ENCODE measurements at regions not wholly inside any gene's neighbourhood (a gene's known extent, or its start where the extent isn't known, plus 50 kb on each side); places are given as distances from the start of the nearest gene placed in this dataset.

DNA sequence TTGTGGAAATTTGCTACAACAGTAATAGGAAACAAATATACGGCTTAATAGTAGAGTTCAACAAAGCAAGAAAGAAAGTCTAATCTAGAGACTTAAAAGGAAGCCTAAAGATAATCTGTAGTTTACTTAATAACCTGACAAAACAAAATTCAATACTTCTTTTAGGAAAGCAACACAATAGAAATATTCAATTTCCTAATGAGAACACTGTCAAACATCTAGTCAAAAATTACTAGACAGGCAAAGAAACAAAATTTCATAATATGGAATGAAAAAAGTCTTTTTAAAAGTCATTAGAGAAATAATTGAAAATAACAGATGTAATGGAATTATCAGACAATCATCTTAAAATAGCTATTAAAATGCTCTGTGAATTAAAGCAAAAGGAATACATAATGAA lies 692.5 kb upstream of the ADAMTS16 start:
- no peak for DNase-seq (ENCODE audit: low read depth in 3 of 3, low spot score in 1 of 3)

GRCh38 chr5:4453655-4454054 lies 686.5 kb upstream of the ADAMTS16 start:
- DNase-seq (ENCODE audit: low read depth in 3 of 3, low spot score in 1 of 3): no peak

- no peak for DNase-seq (ENCODE audit: low read depth in 3 of 3, low spot score in 1 of 3)
Measured at GRCh38 chr5:4479426-4479825, 660.7 kb upstream of the ADAMTS16 start.

- DNase-seq (ENCODE audit: low read depth in 3 of 3, low spot score in 1 of 3): no peak
Measured at GRCh38 chr5:4480528-4481349, 659.4 kb upstream of the ADAMTS16 start.

- DNase-seq (ENCODE audit: low read depth in 3 of 3, low spot score in 1 of 3): no peak
Measured at GRCh38 chr5:4487581-4487980, 652.5 kb upstream of the ADAMTS16 start.

DNA sequence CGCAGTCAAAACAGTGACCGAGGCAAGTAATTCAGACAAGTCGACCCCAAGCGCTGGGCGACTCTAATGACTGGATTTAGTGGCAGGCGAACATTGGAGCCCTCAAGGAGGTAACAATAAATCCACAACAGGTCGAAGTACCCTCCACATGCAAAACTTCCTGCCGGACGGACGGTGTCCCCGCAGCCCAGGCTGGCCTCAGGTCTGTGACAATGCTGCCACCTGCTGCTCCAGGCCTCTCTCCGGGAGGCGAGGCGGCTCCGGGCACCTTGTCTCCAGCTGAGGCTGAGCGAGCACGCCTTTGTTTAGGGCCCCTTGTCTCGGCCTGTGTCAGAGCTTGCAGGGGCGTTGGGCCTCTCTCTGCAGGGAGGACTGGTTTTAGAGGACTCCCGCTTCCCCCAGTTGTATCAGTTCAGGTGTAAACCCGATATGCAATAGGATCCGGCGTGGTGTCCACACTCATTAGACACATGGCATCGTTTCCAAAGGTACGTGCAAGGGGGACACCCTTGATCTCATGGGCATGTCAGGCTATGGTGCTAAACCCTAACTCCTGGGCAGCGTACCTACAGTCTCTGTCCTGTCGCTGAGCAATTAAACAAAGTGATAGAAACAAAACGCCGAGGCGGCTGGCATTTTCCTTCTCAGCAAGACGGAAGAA lies 628.0 kb upstream of the ADAMTS16 start:
- no peak for DNase-seq (ENCODE audit: low read depth in 3 of 3, low spot score in 1 of 3)

DNA sequence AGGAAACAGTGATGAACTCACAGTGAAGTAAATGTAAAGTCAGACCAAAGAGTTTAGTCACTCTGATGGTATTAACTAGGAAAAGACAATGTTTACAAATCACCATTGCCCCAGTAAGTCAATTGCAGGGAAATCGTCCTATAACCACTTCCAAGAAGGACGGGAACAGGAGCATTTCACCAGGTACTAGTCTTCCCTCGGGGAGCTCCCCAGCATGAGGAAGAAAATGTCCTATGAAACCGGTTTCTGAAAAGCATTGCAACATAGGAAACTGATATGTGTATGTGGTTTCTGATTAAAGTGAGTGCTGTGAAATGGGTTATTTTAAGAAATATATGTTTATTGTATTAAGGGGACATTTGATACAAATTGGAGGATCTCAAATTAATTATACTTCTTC lies 626.7 kb upstream of the ADAMTS16 start:
- DNase-seq (ENCODE audit: low read depth in 3 of 3, low spot score in 1 of 3): no peak

- no peak for DNase-seq (ENCODE audit: low read depth in 3 of 3, low spot score in 1 of 3)
Measured at GRCh38 chr5:4514067-4514648, 626.0 kb upstream of the ADAMTS16 start.

GRCh38 chr5:4518903-4519672 lies 621.0 kb upstream of the ADAMTS16 start:
- DNase-seq (ENCODE audit: low read depth in 3 of 3, low spot score in 1 of 3): no peak

- DNase-seq (ENCODE audit: low read depth in 3 of 3, low spot score in 1 of 3): no peak
Measured at GRCh38 chr5:4520559-4520958, 619.6 kb upstream of the ADAMTS16 start.

DNA sequence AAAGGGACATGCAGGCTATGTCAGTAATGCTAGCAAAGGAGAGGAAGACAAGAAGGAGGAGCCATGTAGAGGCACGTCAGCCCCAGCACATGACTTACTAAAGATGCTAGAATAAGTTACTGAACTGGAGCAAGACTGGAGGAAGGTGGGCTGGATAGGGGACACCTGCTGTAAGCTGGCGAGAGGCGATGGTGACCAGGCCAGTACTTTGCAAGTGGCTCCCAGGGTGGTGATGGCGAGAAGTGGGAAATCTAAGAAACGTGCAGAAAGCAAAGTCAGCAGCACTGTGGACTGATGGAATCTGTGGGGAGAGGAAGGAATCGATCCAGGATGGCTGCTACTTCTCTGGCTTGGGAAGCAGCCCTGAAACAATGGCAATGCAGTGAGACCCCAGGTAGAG lies 617.1 kb upstream of the ADAMTS16 start:
- DNase-seq (ENCODE audit: low read depth in 3 of 3, low spot score in 1 of 3): no peak

DNA sequence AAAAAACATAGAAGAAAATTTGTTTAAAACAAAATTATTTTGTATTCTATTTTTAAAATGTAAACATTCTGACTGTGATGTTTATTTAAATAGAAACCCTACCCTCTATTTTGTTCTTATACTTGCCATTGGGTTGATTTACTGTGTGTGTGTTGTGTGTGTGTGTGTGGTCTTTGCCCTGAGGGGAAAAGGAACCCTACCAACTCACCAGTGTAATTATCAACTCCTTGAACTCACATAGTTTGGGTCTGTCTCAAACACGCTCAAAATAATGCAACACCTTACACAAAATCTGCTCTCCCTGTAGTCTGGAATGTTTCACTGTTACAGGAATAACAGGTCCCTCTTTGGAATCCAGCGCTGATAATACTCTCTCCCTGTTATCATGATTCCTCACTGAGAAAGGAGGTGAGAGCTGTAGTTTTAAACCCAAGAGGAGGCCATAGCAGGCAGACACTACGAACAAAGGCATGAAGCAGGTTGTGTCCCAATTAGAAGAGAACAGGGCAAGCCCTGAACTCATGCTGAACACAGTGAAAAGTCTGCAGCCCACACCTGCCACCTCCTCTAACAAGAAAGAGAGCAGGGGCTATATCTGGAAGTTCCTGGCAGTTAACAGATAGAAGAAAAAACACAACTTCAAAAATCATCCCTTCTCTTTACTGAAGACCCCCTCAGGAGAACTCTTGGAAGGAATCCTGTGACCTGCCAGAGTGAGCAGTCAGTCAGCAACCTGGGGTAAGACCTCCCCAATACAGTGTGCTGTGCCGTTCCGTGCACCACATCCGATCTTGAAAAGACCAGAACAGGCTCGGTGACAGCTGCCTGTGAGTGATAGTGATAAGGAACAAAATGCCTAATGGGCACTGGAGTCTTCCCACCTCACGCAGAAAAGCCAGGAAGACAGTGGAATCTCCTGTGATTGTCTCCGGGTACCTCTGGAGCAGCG lies 608.1 kb upstream of the ADAMTS16 start:
- DNase-seq (ENCODE audit: low read depth in 3 of 3, low spot score in 1 of 3): no peak

- no peak for DNase-seq (ENCODE audit: low read depth in 3 of 3, low spot score in 1 of 3)
Measured at GRCh38 chr5:4532705-4533080, 607.4 kb upstream of the ADAMTS16 start.

DNA sequence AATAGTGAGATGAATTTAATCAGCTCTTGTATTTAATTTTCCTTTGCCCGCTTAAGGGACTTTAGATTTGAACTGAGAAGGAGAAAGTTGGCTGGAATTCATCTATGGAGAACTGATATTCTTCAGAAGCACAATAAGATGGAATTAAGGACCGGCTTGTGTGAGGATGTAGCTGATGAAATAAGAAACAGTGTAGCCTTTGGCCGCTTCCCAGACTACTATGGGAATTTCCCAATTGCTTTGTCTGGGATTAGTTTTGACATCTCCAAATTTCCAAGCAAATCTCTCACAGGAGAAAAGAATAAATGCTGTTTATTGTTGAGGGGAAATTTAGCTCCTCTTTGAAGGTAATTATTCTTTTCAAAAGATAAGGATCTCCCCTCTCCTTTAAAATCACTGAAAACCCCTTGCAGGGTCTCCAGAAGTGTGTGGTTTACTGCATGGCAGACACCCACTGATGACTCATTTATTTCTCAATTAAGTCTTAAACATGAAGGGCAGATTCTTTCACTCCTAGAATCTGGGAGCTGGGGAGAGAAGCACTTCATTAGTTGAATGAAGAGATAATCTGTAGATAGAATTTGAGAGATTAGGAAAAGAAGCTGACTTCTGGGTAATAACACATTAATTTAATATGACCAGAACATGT lies 606.5 kb upstream of the ADAMTS16 start:
- no peak for DNase-seq (ENCODE audit: low read depth in 3 of 3, low spot score in 1 of 3)

DNA sequence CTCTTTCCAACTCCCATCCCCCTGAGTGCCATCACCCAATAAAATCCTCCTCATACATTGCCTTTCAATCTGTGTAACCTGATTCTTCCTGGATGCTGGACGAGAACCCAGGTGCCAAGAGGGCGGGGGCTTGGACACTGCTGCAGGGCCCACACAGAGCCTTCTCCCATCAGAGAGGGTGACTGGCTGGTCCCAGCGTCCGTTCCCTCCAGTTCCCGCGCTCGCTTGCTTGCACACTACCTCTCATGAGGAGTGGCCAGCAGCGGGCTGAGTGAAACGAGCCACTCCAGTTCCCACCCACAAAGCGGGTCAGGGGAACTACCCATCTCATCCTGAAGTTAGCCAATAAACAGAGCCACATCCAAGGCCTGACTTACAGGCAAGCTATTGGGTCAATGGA lies 602.6 kb upstream of the ADAMTS16 start:
- DNase-seq (ENCODE audit: low read depth in 3 of 3, low spot score in 1 of 3): no peak

GRCh38 chr5:4540375-4541173 lies 599.6 kb upstream of the ADAMTS16 start:
- DNase-seq (ENCODE audit: low read depth in 3 of 3, low spot score in 1 of 3): no peak

DNA sequence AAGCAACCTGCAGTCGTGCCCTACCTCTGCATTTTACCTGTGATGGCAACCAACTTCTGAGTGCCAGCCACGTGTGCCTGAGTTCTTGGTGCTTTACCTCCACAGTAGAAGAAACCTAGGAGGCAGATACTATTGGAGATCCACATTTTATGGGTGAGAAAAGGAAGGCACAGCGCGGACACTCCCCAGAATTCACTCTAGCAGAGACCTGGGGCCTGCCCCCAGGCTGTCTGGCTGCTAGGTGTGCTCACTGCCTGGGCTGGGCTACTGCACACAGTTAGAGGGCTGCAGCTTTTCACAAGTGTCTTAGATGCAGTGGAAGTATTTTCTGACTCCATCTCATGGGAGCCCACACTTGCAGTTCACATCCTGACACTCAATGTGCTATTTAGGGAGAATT lies 598.8 kb upstream of the ADAMTS16 start:
- no peak for DNase-seq (ENCODE audit: low read depth in 3 of 3, low spot score in 1 of 3)

GRCh38 chr5:4542145-4542778 lies 597.9 kb upstream of the ADAMTS16 start:
- DNase-seq (ENCODE audit: low read depth in 3 of 3, low spot score in 1 of 3): no peak
